Keratinocyte (primary cell): ENCODE measurements at regions not wholly inside any gene's neighbourhood (a gene's known extent, or its start where the extent isn't known, plus 50 kb on each side); places are given as distances from the start of the nearest gene placed in this dataset.

ENCODE experiments used
- DNase-seq: peaks from one replicate; pipeline ENCODE4 v3.0.0-alpha.2; 2011; ENCODE audit warnings: low read depth, missing footprints, low spot score
- FAIRE-seq: peaks from 2 replicates; lab custom pipeline; 2011; peaks lifted over from hg19 to GRCh38; lab: Jason Lieb, UNC
- H2AFZ ChIP-seq: 2 replicates; pipeline ENCODE4 v1.6.0; 2012; ENCODE audit warnings: low read length, control low read depth, inconsistent platforms; ENCODE audit not compliant: control insufficient read depth
- H3K27ac ChIP-seq: 2 replicates; pipeline ENCODE4 v1.5.1; 2011; ENCODE audit warnings: low read length; ENCODE audit not compliant: control insufficient read depth, insufficient read depth
- H3K27me3 ChIP-seq: 3 replicates; pipeline ENCODE4 v1.6.0; 2011; ENCODE audit warnings: low read length; ENCODE audit not compliant: control insufficient read depth, insufficient read depth; ENCODE audit errors: extremely low read depth
- H3K36me3 ChIP-seq, 2 experiments: 2 replicates in 1 of 2; 3 replicates in 1 of 2; pipeline ENCODE4 v1.5.1; 2011; ENCODE audit warnings: low read length in 2 of 2, mild to moderate bottlenecking in 1 of 2; ENCODE audit not compliant: control insufficient read depth in 2 of 2, insufficient read depth in 2 of 2; ENCODE audit errors: extremely low read depth in 1 of 2
- H3K4me1 ChIP-seq: 3 replicates; pipeline ENCODE4 v1.5.1; 2011; ENCODE audit warnings: low read length; ENCODE audit not compliant: control insufficient read depth, insufficient read depth; ENCODE audit errors: extremely low read depth
- H3K4me2 ChIP-seq: 3 replicates; pipeline ENCODE4 v1.6.0; 2011; ENCODE audit warnings: low read depth, low read length; ENCODE audit not compliant: control insufficient read depth, insufficient read depth; ENCODE audit errors: extremely low read depth
- H3K4me3 ChIP-seq, 3 experiments: fragments of 200-600 bp in 1 of 3; sonication (generic) in 1 of 3; 2 replicates in 2 of 3; 3 replicates in 1 of 3; pipeline ENCODE4 v1.5.1; 2011 to 2016; ENCODE audit warnings: low read length in 3 of 3, mild to moderate bottlenecking in 3 of 3, control low read depth in 2 of 3, inconsistent platforms in 1 of 3, low read depth in 1 of 3, mixed read lengths in 1 of 3, mixed run types in 1 of 3, moderate library complexity in 1 of 3; ENCODE audit not compliant: control insufficient read depth in 2 of 3, insufficient read depth in 2 of 3; ENCODE audit errors: extremely low read depth in 1 of 3
- H3K79me2 ChIP-seq: 2 replicates; pipeline ENCODE4 v1.6.0; 2012; ENCODE audit warnings: low read length; ENCODE audit not compliant: control insufficient read depth, insufficient read depth
- H3K9ac ChIP-seq: 3 replicates; pipeline ENCODE4 v1.6.0; 2011; ENCODE audit warnings: low read length; ENCODE audit not compliant: control insufficient read depth, insufficient read depth; ENCODE audit errors: extremely low read depth
- H3K9me1 ChIP-seq: 3 replicates; pipeline ENCODE4 v1.6.0; 2011; ENCODE audit warnings: low read length; ENCODE audit not compliant: control insufficient read depth, insufficient read depth; ENCODE audit errors: extremely low read depth
- H3K9me3 ChIP-seq: 2 replicates; pipeline ENCODE4 v1.5.1; 2012; ENCODE audit warnings: low read depth, low read length; ENCODE audit not compliant: control insufficient read depth
- H4K20me1 ChIP-seq: 3 replicates; pipeline ENCODE4 v1.6.0; 2011; ENCODE audit warnings: low read length; ENCODE audit not compliant: control insufficient read depth, insufficient read depth; ENCODE audit errors: extremely low read depth
- EZH2 ChIP-seq: IDR thresholded peaks from one replicate; pipeline ENCODE4 v1.6.1; 2012; ENCODE audit warnings: inconsistent platforms, mild to moderate bottlenecking, low read length, moderate library complexity
- dilution Hi-C: fragments of 300-500 bp; cut with MboI; formaldehyde crosslinking; loops from one replicate; pipeline ENCODE4 v1.7.0; 2020; ENCODE audit warnings: low sequenced_read_pairs; ENCODE audit not compliant: extremely low pct_ligation_motif_present
- TF ChIP-seq, protein P1 (sequence below), 3 experiments: IDR thresholded peaks in 1 of 3; conservative IDR thresholded peaks in 1 of 3; optimal IDR thresholded peaks in 1 of 3; 2 replicates in 2 of 3; 3 replicates in 1 of 3; pipeline versions ENCODE3 to v1.5.1; 2011; ENCODE audit warnings: low read length in 3 of 3, mild to moderate bottlenecking in 3 of 3, moderate library complexity in 2 of 3, control low read depth in 1 of 3, inconsistent platforms in 1 of 3; ENCODE audit not compliant: insufficient read depth in 2 of 3; ENCODE audit errors: extremely low read depth in 1 of 3

DNA sequence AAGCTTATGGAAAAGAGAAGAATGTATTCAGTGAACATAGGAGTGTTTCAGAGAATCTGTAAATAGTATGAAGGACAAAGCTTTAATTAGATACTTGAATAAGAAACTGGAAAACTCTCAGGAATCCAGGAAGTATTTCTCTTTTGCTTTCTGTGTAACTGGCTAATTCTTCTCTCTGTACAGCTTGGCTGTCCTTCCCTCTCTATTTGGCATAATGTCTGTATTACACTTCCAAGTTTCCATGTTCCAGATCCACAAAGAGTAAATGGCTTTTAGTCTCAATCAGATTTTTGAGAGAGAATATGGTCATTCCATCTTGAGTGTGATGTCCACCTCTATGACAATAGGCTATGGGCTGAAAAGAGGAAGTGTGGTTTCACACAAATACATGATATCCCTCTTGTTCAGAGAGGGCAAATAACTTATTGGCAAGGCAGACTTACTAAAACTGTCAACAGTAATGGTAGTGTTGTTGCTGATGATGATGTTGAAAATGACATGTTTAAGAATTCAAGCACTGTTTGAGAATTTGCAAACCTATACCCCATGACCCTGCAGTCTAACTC, 129.2 kb upstream of the ERBB4 start:
- Histone ChIP-seq H3K4me3 (no peak overlapping the region), H3K79me2 (no peaks in the 10 kb centered on the region), H3K27me3 (no peaks in the 10 kb centered on the region), H3K9ac (no peak overlapping the region), H3K36me3 (no peaks in the 10 kb centered on the region), H3K4me1 (peaks cover 4% of the 10 kb centered on the region), H3K4me2 (no peak overlapping the region), H3K9me3 (no peaks in the 10 kb centered on the region), H3K27ac (no peak overlapping the region), H4K20me1 (no peaks in the 10 kb centered on the region), H2AFZ (no peak overlapping the region), H3K9me1 (no peaks in the 10 kb centered on the region)
- TF ChIP-seq, protein P1, sequence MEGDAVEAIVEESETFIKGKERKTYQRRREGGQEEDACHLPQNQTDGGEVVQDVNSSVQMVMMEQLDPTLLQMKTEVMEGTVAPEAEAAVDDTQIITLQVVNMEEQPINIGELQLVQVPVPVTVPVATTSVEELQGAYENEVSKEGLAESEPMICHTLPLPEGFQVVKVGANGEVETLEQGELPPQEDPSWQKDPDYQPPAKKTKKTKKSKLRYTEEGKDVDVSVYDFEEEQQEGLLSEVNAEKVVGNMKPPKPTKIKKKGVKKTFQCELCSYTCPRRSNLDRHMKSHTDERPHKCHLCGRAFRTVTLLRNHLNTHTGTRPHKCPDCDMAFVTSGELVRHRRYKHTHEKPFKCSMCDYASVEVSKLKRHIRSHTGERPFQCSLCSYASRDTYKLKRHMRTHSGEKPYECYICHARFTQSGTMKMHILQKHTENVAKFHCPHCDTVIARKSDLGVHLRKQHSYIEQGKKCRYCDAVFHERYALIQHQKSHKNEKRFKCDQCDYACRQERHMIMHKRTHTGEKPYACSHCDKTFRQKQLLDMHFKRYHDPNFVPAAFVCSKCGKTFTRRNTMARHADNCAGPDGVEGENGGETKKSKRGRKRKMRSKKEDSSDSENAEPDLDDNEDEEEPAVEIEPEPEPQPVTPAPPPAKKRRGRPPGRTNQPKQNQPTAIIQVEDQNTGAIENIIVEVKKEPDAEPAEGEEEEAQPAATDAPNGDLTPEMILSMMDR (optimal IDR thresholded peaks at IDR 0.05 in 1 of 3, IDR thresholded peaks at IDR 0.05 in 1 of 3, conservative IDR thresholded peaks at IDR 0.05 in 1 of 3; ENCODE audit: extremely low read depth in 1 of 3, insufficient read depth in 2 of 3, low read length in 3 of 3), result no peak
- TF ChIP-seq EZH2, result no peak
- dilution Hi-C loops, result no loop called here
- FAIRE-seq (no peak), DNase-seq (no peak)

DNA sequence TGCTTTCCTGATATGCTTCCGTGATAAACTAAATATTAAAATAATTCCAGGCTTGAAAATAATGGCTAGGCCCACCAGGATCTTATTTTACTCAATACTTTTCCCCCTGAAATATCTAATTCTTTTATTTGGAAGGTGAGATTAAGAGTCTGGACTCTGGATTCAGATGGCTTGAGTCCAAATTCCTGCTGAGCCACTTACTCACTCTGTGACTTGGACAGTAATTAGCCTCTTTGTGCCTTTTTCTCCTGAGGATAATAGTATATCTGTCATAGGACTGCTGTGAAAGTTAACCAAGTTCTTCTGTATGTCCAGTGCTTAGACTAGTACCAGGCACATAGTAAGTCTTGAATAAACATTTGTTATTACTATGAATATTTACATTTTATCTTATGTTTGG, 127.3 kb upstream of the ERBB4 start:
- no peak overlapping the region for H3K4me2 ChIP-seq
- no peaks in the 10 kb centered on the region for H3K9me1 ChIP-seq
- H4K20me1 ChIP-seq, result no peaks in the 10 kb centered on the region
- no peak overlapping the region for H3K4me3 ChIP-seq
- no peaks in the 10 kb centered on the region for H3K36me3 ChIP-seq
- H3K27ac ChIP-seq, result no peak overlapping the region
- no peak overlapping the region for H2AFZ ChIP-seq
- H3K4me1 ChIP-seq, result peaks cover 4% of the 10 kb centered on the region
- FAIRE-seq (no peak), DNase-seq (no peak)
- dilution Hi-C loops, result no loop called here
- no peak overlapping the region for H3K9ac ChIP-seq
- H3K27me3 ChIP-seq, result no peaks in the 10 kb centered on the region
- TF ChIP-seq, protein P1 (optimal IDR thresholded peaks at IDR 0.05 in 1 of 3, IDR thresholded peaks at IDR 0.05 in 1 of 3, conservative IDR thresholded peaks at IDR 0.05 in 1 of 3; ENCODE audit: extremely low read depth in 1 of 3, insufficient read depth in 2 of 3, low read length in 3 of 3), result no peak
- no peak for TF ChIP-seq EZH2
- H3K79me2 ChIP-seq, result no peaks in the 10 kb centered on the region
- H3K9me3 ChIP-seq, result no peaks in the 10 kb centered on the region
